ENCODE measurements at regions not wholly inside any gene's neighbourhood (a gene's known extent, or its start where the extent isn't known, plus 50 kb on each side); places are given as distances from the start of the nearest gene placed in this dataset.
A peak's percentile ranks its signal among the peaks of the same experiment; 100 is the strongest.
"Not testable (repeated sequence)": the region's sequence is repeated elsewhere in the genome, so short reads cannot be mapped to it uniquely, and the experiment has no call there.

- DNase-seq: no peak
Measured at GRCh38 chr5:18380729-18381362, 746.6 kb downstream of the TAF11L14 start.

GRCh38 chr5:18393565-18394442 is 759.5 kb downstream of the TAF11L14 start:
- peak in 1 of 2 donors; percentile 8 for DNase-seq

- DNase-seq: no peak
Measured at GRCh38 chr5:18394443-18394804, 760.2 kb downstream of the TAF11L14 start.

DNA sequence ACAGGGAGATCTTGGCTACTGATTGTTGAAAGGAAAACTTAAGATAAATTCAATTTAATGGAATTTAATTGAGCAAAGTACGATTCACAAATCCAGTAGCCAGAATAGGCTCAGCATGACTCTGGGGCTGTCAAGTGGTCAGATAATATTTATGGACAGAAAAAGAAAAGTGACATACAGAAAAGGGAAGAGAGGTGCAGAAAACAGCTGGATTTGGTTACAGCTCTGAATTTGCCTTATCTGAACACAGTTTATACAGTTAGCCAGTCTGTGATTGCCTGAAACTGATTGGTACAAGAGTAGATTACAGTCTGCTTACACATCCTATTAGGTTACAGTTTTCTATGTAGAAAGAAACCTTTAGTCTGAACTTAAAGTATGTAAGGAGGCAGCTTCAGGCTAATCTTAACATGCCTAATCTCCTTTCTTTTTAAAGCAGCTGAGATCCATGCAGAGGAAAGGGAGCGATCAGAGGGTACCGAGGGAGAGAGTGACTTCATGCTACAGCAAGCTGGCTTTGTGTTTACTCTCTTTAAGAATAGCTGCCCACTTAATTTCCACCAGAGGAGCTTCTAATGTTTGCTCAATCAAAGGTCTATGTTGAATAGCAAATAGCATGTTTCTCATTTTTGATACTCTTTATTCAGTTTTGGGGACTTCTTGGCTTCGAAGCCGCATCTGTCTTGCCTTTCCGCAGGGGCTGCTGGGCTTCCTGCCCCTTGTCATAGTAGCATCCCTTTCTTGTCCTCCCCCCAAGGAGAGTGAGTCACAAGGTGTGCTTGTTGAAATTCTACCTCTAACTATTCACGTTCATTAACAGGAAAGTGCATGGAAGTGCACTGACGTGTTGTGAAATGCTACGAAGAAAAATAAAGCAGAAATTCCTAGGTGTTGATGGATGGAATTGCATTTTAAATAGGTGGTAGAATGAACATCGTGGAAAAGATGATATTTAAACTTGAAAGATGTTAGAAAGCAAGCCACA is 761.2 kb downstream of the TAF11L14 start:
- no peak for DNase-seq

DNA sequence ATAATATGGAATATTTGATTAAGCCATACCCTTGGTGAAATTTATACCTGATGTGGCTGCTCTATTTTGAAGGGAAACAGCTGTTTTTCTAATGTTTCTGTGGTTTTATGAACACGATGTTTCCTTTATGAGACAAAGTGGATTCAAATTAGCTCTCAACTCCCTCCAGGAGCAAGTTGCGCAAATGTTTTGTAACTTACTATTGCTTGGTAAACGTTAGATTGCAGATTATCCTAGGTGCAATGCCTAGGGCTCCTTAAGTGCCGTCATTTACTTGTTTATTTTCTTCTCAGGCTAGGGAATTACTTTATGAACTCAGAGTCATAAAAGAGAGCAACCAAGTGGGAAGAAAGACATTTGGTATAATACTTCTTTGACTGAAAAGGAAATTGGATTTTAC is 763.1 kb downstream of the TAF11L14 start:
- DNase-seq: no peak

DNA sequence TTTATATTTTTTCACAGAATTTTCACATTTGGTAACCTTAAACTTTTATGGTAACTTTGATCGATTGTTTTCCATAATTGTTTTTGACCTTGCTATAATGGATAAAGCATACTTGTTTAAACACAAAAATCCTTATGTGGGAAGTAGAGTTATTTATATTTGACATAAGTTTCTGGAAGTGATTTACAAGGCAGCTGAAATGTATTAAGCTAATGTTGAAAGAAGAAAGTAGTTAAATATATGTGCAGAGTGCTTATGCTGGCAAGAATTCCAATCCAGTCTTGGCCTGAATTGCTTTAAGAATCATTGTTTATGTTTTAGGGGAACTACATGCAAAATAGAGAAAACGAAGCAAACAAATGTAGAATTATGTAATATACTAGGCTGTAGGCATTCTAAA is 763.6 kb downstream of the TAF11L14 start:
- no peak for DNase-seq

DNA sequence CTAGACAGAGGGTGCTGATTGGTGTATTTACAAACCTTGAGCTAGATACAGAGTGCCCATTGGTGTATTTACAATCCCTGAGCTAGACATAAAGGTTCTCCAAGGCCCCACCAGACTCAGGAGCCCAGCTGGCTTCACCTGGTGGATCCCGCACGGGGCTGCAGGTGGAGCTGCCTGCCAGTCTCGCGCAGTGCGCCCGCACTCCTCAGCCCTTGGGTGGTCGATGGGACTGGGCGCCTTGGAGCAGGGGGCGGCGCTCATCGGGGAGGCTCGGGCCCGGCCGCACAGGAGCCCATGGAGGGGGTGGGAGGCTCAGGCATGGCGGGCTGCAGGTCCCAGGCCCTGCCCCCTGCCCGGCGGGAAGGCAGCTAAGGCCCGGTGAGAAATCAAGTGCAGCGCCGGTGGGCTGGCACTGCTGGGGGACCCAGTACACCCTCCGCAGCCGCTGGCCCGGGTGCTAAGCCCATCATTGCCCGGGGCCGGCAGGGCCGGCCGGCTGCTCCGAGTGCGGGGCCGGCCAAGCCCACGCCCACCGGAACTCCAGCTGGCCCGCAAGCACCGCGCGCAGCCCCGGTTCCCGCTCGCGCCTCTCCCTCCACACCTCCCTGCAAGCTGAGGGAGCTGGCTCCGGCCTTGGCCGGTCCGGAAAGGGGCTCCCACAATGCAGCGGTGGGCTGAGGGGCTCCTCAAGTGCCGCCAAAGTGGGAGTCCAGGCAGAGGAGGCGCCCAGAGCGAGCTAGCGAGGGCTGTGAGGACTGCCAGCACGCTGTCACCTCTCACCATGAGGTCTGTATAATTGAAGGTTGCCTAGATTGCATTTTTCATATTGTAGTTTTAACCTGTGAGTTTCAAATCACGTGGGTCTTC is 765.4 kb downstream of the TAF11L14 start:
- not testable (repeated sequence) for DNase-seq

DNA sequence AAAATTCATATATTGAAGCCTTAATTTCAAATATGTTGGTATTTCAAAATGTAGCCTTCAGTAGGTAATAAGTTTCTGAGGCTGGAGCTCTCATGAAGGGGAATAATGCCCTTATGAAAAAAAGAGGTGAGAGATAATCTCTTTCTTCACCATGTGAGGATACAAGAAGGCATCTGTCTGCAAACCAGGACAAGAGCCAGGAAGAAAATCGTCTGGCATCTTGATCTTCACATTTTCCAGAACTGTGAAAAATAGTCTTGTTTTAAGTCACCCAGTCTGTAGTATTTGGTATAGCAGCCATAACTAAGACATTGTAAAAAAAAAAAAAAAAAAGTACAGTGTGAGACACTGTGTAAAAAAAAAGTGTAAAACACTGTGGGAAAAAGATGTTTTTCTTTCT is 768.9 kb downstream of the TAF11L14 start:
- no peak for DNase-seq

GRCh38 chr5:18403941-18404438 is 769.7 kb downstream of the TAF11L14 start:
- no peak for DNase-seq

- DNase-seq: no peak
Measured at GRCh38 chr5:18420711-18421110, 786.5 kb downstream of the TAF11L14 start.

- DNase-seq: no peak
Measured at GRCh38 chr5:18433336-18433735, 799.1 kb downstream of the TAF11L14 start.

DNA sequence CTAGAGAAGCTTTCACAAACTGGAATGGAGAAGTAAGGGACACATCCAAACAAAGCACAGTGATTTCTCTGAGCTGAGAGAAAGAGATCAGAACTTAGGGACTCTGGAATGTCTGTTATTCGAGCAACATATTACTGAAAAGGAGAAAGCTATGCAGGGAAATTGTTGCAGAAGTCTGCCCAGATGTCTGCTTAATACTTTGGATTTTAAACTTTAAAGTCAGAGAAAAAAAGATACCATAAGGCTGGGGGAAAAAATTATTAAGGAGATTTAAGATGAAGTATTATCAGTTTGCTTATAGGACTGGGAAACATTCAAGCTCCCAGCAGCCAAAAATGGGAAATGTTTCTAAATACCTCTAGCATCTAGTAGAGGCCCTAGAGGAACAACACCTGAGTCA is 803.9 kb downstream of the TAF11L14 start:
- DNase-seq: no peak

GRCh38 chr5:18455521-18455920 is 821.3 kb downstream of the TAF11L14 start:
- DNase-seq: no peak

DNA sequence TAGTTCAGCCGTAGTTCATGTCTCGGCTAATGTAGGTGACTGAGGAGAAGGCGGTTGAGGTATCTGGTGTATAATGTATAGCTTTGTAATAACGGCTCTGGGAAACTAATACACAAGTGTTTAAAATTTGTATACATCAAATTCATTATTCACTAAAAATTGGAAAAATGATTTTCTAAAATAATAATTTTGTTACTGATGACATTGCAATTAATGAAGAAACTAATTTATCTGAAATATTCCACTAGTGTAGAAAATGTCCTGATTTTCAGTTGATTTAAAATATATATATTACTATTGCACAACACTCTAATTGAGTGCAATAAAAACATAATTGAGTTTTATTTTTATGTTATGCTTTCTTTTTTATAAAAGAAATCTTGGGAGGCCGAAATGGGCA is 823.0 kb downstream of the TAF11L14 start:
- DNase-seq: no peak

DNA sequence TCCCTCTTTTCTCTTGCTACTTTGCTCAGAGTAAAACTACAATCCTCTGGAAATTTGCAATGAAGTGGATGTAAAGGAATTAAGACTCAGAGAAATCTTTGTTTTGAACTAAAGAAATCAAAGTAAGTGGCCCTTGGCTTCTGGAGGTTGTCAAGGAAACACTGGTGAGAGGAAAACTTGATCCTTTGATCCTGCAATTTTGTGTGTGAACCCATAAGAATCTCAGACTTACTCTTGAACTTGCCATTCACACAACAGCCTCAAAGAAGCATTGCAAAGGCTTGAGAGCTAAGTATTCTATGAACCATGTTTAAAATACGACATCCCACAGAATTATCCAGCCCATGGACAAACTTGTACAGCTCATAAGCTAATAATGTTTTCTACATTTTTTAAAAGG is 827.5 kb downstream of the TAF11L14 start:
- no peak for DNase-seq

DNA sequence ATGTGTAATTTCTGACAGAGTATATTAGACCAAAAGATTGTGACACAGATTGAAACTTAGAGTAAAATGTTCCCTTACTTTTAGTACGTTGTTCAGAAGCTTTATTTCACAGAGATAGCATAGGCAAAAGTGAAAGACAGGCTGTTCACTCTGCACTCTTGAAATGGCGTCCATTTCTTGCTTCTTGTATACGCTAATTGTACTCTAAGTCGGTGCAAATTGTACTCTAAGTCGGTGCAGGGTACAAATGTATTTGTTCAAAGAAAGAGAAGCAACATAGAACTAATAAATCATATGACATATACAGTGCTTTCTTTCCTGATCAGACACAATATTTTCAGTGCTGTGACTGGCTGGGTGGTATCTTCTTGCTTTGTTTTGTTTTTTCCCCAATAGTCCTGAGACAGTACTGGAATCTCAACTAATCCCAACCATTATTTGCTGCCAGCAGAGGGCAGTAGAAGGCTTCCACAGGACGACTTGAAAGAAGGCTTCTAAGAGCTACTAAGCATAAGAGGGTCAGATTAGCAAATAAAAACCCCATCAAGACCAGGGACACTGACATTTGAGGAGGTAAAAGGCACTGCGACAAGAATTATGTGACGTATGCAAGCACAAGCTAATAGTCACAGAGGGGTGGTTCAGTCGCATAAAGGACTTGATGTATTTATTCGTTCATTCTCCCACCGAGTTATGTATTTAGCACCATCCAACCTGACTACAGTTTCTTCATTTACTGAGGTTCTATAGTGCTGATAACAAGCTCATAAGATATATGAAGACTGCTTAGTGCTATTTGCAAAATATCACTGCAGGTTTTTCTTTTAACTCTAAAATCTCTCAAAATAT is 831.8 kb downstream of the TAF11L14 start:
- peak in 1 of 2 donors; percentile 24 for DNase-seq

GRCh38 chr5:18466731-18467130 is 832.5 kb downstream of the TAF11L14 start:
- no peak for DNase-seq

DNA sequence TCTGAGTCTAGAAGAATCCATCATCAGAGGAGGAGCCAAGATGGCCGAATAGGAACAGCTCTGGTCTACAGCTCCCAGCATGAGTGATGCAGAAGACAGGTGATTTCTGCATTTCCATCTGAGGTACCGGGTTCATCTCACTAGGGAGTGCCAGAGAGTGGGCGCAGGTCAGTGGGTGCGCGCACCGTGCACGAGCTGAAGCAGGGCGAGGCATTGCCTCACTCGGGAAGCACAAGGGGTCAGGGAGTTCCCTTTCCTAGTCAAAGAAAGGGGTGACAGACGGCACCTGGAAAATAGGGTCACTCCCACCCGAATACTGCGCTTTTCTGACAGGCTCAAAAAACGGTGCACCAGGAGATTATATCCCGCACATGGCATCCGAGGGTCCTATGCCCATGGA is 837.5 kb downstream of the TAF11L14 start:
- not testable (repeated sequence) for DNase-seq

DNA sequence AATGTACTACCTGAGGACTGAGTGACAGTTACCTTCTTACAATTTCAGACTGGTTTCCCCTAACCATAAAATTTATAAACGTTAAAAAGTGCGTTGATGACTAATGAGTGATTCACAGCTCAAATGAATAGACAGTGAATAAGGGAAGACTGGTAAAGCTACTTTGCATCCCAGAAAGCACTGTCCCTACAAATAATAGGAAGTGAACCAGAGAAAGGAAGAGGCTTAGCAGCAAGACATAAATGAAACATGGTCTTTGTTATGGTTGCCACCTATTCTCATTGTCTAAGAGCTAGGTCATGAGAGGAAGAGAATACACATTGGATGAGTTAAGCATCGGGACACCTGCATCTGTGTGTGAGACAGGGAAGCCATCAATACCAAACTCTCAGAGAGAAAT is 849.2 kb downstream of the TAF11L14 start:
- DNase-seq: no peak

DNA sequence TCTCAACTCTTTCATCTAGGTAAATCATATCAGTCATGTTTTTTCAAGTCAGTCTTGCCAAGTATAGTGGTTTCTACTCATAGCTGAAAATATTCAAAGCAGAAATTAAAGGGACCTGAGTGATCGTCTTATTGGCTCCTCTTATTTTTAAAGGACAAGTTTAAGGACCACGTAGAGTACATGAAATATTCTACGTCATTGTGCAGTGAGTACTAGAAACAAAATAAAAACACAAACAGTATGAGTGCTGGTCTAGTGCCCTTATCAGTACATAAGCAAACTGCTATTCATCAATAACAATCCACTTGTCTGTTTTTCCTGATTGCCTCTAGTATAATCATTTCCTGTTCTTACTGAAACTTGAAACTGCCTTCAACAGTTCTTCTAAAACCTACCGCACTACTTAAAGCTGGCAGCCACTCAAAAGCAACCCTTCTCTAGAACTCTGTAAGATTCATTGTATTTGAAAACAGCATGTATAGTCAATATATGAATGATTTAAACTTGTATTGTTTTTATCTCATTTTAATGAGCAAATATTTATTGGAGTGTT is 853.7 kb downstream of the TAF11L14 start:
- DNase-seq: no peak

DNA sequence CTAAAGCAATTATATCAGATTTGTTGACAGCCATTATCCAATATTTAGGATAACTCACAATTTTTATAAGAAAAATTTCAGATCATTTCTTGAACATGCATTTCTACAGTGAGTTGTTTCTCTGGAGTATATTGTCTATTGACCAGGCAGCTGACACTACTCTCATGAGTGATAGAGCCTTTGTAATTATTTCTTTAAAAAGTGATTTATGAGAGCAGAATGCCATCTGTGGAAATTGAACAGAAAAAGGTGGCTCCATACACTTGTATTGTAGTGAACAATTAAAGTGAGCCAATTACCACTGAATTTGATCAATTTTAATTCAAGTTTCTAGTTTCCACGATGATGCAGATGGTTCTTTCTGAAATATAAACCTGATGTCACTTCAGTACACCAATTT is 855.4 kb downstream of the TAF11L14 start:
- no peak for DNase-seq

Measured in CD4-positive, alpha-beta T cell treated with Interleukin-4 for 1 hour (primary cell).